Erythroblast (primary cell): ENCODE measurements at regions not wholly inside any gene's neighbourhood (a gene's known extent, or its start where the extent isn't known, plus 50 kb on each side); places are given as distances from the start of the nearest gene placed in this dataset.

Experiments
- GATA1 ChIP-seq: IDR thresholded peaks from 2 replicates; pipeline ENCODE4 v1.6.1; 2011; ENCODE audit warnings: low read depth, mild to moderate bottlenecking, control low read depth, low read length, moderate library complexity
- POLR2A ChIP-seq: IDR thresholded peaks from 2 replicates; pipeline ENCODE4 v1.6.1; 2011; ENCODE audit warnings: mild to moderate bottlenecking, low read length

DNA sequence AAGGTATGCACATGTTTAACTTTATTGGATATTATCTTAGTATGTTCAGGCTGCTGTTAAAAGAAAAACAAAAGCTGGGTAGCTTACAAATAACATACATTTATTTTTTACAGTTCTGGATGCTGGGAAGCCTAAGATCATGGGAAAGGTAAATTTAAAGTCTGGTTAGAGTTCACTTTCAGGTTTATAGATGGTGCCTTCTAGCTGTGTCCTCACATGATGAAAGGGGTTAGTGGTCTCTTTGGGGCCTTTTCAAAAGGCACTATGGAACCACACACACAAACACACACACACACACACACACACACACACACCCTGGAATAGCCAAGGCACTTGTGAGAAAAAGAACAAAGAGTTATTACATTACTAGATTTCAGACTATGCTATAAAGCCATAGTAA lies 805.8 kb upstream of the GJE1 start:
- TF ChIP-seq POLR2A = no peak
- TF ChIP-seq GATA1 = no peak
